Hematopoietic multipotent progenitor cell treated with erythropoietin and hydrocortisone succinate and interleukin-3 and kit ligand, for 4 days (in vitro differentiated cells): ENCODE measurements at regions not wholly inside any gene's neighbourhood (a gene's known extent, or its start where the extent isn't known, plus 50 kb on each side); places are given as distances from the start of the nearest gene placed in this dataset.
A peak's percentile ranks its signal among the peaks of the same experiment; 100 is the strongest.

Experiments used
- DNase-seq: peaks from one replicate; pipeline ENCODE4 v3.0.0-alpha.2; 2015

GRCh38 chr1:221072214-221072613 is 193.0 kb downstream of the HLX start:
- no peak for DNase-seq

GRCh38 chr1:221074332-221074731 is 195.1 kb downstream of the HLX start:
- DNase-seq: peak; percentile 78

GRCh38 chr1:221075911-221076310 is 196.7 kb downstream of the HLX start:
- DNase-seq: no peak

- DNase-seq: no peak
Observed at GRCh38 chr1:221076391-221076811, 197.2 kb downstream of the HLX start.

- DNase-seq: no peak
Observed at GRCh38 chr1:221078260-221078965, 199.2 kb downstream of the HLX start.

GRCh38 chr1:221083902-221084301 is 204.7 kb downstream of the HLX start:
- DNase-seq: no peak

GRCh38 chr1:221084681-221085080 is 205.4 kb downstream of the HLX start:
- DNase-seq: no peak

GRCh38 chr1:221085701-221086375 is 206.6 kb downstream of the HLX start:
- no peak for DNase-seq

GRCh38 chr1:221087919-221088318 is 208.7 kb downstream of the HLX start:
- no peak for DNase-seq

- DNase-seq: no peak
Observed at GRCh38 chr1:221089273-221089672, 210.0 kb downstream of the HLX start.

- DNase-seq: no peak
Observed at GRCh38 chr1:221089803-221090202, 210.6 kb downstream of the HLX start.

- peak; percentile 17 for DNase-seq
Observed at GRCh38 chr1:221093903-221094791, 214.9 kb downstream of the HLX start.

GRCh38 chr1:221097479-221098281 is 218.4 kb downstream of the HLX start:
- peak; percentile 72 for DNase-seq

GRCh38 chr1:221098471-221099405 is 219.5 kb downstream of the HLX start:
- peak; percentile 74 for DNase-seq

GRCh38 chr1:221099747-221100595 is 220.7 kb downstream of the HLX start:
- peak; percentile 4 for DNase-seq

GRCh38 chr1:221100611-221101010 is 221.4 kb downstream of the HLX start:
- DNase-seq: peak; percentile 66

GRCh38 chr1:221101807-221102605 is 222.8 kb downstream of the HLX start:
- DNase-seq: no peak

- DNase-seq: no peak
Observed at GRCh38 chr1:221104596-221104995, 225.4 kb downstream of the HLX start.

- peak; percentile 4 for DNase-seq
Observed at GRCh38 chr1:221105578-221105977, 226.3 kb downstream of the HLX start.

- no peak for DNase-seq
Observed at GRCh38 chr1:221106616-221107015, 227.4 kb downstream of the HLX start.
